Activated B cell treated with CpG ODN at 0.5 μM for 24 hours (primary cell): ENCODE measurements at regions not wholly inside any gene's neighbourhood (a gene's known extent, or its start where the extent isn't known, plus 50 kb on each side); places are given as distances from the start of the nearest gene placed in this dataset.
A peak's percentile ranks its signal among the peaks of the same experiment; 100 is the strongest.

Experiments
- ATAC-seq: fragments of 200-7000 bp; cut with Tn5 transposase; one replicate; pipeline ENCODE4 v1.10.0; 2021; ENCODE audit warnings: low read depth, mild to moderate bottlenecking, moderate library complexity
- CTCF ChIA-PET: fragments of 350-600 bp; sonication (Branson Sonifier 250); formaldehyde crosslinking; loops from one replicate; lab custom pipeline; 2021; ENCODE audit warnings: antibody characterized with exemption; lab: Charles Lee
- POLR2A ChIA-PET: fragments of 350-600 bp; sonication (Branson Sonifier 250); formaldehyde crosslinking; loops from one replicate; lab custom pipeline; 2021; ENCODE audit warnings: antibody characterized with exemption; lab: Charles Lee
- DNase-seq: peaks from one replicate; pipeline ENCODE4 v3.0.0; 2022
- H3K27ac Mint-ChIP-seq: one replicate; pipeline ENCODE4 v1.8.0; 2020; ENCODE audit warnings: mixed read lengths
- H3K27me3 Mint-ChIP-seq: one replicate; pipeline ENCODE4 v1.8.0; 2021; ENCODE audit warnings: mixed read lengths
- H3K36me3 Mint-ChIP-seq: one replicate; pipeline ENCODE4 v1.8.0; 2021; ENCODE audit warnings: low read depth, mixed read lengths
- H3K4me1 Mint-ChIP-seq: one replicate; pipeline ENCODE4 v1.8.0; 2021; ENCODE audit warnings: mixed read lengths
- H3K4me3 Mint-ChIP-seq: one replicate; pipeline ENCODE4 v1.8.0; 2020; ENCODE audit warnings: mild to moderate bottlenecking, mixed read lengths
- H3K9me3 Mint-ChIP-seq: one replicate; pipeline ENCODE4 v1.8.0; 2020; ENCODE audit warnings: mixed read lengths
- intact Hi-C: fragments of 100-400 bp; cut with micrococcal nuclease; formaldehyde crosslinking; loops from one replicate; pipeline ENCODE4 v1.15.1; 2024
- TF ChIP-seq, protein P1 (sequence below): fragments of 200-600 bp; IDR thresholded peaks from one replicate; pipeline ENCODE4 v1.8.0; 2022; ENCODE audit warnings: antibody characterized with exemption, mild to moderate bottlenecking

DNA sequence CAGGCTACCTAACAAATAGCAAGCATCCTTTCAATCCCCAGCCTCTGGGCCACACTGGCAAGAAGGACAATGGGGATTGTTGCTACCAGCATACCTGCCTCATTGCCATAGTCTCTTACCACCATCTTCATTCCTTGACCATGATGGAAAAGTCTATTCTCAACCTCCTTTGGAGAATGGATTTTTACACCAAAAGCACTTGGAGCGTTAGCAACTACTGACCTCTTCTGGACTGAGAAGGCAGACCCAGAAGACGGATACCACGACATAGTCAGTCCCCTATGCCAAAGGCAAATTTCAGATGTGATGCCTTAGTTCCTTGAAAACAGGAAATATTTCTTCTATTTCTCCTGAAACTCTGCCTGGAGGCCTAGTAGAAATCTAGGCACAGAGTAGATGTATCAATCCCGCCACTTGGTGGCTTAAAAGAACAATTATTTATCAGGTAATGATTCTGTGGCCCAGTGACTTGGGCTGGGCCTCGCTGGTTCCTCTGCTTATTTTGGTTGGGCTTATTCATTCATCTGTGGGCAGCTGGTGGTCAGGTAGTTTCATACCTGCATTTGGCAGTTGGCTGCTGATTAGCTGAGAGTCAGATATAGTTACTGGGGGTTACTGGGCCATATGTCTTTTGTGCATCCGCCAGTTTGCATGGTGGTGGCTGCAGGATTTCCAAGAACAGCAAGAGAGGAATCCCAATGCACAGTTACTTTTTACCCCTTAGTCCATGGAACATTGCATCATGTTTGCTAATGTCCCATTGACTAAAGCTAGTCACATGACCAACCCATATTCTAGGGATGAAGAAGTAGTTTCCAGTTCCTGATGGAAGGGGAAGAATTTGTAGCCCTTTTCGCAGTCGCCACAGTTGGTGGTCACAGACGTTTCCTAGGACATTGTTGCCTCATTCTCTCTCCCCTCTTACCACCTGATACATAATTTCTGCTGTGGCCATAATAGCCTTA lies 75.2 kb downstream of the DHCR7 start:
- Mint-ChIP-seq H3K27ac (no peak overlapping the region), H3K27me3 (peaks cover 12% of the 10 kb centered on the region), H3K9me3 (peaks cover 4% of the 10 kb centered on the region), H3K36me3 (no peaks in the 10 kb centered on the region), H3K4me3 (peak overlapping the region; percentile 32), H3K4me1 (peaks cover 70% of the 10 kb centered on the region)
- DNase-seq (no peak), ATAC-seq (no peak)
- CTCF ChIA-PET = interaction anchor here (1.0 kb wide), 1 partner anchor 76 kb away, joined by 3 read pairs; no protein-coding TSS in a partner anchor
- TF ChIP-seq, protein P1, sequence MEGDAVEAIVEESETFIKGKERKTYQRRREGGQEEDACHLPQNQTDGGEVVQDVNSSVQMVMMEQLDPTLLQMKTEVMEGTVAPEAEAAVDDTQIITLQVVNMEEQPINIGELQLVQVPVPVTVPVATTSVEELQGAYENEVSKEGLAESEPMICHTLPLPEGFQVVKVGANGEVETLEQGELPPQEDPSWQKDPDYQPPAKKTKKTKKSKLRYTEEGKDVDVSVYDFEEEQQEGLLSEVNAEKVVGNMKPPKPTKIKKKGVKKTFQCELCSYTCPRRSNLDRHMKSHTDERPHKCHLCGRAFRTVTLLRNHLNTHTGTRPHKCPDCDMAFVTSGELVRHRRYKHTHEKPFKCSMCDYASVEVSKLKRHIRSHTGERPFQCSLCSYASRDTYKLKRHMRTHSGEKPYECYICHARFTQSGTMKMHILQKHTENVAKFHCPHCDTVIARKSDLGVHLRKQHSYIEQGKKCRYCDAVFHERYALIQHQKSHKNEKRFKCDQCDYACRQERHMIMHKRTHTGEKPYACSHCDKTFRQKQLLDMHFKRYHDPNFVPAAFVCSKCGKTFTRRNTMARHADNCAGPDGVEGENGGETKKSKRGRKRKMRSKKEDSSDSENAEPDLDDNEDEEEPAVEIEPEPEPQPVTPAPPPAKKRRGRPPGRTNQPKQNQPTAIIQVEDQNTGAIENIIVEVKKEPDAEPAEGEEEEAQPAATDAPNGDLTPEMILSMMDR = no peak
- POLR2A ChIA-PET = no interaction called here
- intact Hi-C loops = loop anchor here (2.0 kb wide), 1 partner anchor 80 kb away; the partner anchor contains the start of gene NADSYN1

DNA sequence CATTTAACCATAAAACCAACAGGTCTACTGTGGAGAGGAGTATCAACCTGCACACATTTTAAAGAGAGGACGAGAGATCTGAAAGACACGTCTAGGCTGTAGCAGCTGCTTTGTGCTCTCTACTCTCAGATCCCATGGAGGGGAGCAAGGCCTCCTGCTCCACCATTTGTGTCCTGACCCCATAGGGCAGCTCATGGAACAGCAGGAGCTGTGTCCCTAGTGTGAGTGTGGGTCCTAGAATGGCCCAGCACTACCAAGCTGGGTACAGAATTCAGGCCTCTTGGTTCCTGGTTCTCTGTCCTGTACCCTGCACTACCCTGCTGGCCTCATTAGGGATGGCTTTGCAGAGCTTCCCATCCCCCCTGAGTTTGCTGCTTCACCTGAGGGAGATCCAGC lies 76.5 kb downstream of the DHCR7 start:
- H3K36me3 Mint-ChIP-seq = no peaks in the 10 kb centered on the region
- no peak overlapping the region for H3K4me3 Mint-ChIP-seq
- H3K27me3 Mint-ChIP-seq = peaks cover 16% of the 10 kb centered on the region
- H3K4me1 Mint-ChIP-seq = peaks cover 58% of the 10 kb centered on the region
- ATAC-seq = no peak
- no peak overlapping the region for H3K27ac Mint-ChIP-seq
- H3K9me3 Mint-ChIP-seq = peaks cover 4% of the 10 kb centered on the region
- CTCF ChIA-PET = no interaction called here
- no peak for DNase-seq
- intact Hi-C loops = loop anchor here (2.0 kb wide), 1 partner anchor 81 kb away; the partner anchor contains the start of gene NADSYN1
- POLR2A ChIA-PET = no interaction called here
- TF ChIP-seq, protein P1 = no peak

DNA sequence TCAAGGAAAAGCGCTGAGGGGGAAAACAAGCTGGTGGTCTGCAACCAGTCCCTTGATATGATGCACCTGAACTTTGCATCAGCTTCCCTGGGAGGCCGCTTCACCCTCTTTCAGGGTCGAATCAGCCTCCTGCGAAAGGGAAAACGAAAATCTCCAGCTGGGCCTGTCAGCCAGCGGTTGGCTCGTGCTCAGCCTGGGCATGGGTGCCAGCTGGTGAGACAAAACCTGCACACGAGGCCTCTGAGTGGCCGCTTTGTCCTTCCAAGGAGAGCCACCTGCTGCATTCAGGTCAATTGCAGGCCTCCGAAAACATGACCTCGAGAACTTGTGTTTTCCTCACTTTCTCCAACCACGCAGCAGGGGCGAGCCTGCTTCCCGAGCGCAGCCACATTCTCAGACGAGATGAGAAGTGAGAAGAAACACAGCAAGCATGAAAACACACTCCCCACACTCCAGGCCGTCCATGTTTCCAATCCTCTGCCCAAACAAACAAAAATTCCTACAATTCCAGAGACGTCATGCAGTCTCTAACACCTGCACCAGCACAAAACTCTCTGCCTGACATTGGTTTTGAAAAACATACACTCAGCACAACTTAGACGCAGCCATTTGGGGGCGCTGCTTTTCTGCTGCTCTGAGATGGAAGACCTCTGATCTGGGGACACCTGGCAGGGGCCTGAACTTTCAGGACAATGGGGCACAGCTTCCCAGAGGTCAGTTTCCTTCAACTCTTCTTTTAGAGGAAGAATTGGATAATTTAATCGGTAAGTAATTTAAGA lies 77.1 kb downstream of the DHCR7 start:
- POLR2A ChIA-PET = no interaction called here
- H3K36me3 Mint-ChIP-seq = no peaks in the 10 kb centered on the region

DNA sequence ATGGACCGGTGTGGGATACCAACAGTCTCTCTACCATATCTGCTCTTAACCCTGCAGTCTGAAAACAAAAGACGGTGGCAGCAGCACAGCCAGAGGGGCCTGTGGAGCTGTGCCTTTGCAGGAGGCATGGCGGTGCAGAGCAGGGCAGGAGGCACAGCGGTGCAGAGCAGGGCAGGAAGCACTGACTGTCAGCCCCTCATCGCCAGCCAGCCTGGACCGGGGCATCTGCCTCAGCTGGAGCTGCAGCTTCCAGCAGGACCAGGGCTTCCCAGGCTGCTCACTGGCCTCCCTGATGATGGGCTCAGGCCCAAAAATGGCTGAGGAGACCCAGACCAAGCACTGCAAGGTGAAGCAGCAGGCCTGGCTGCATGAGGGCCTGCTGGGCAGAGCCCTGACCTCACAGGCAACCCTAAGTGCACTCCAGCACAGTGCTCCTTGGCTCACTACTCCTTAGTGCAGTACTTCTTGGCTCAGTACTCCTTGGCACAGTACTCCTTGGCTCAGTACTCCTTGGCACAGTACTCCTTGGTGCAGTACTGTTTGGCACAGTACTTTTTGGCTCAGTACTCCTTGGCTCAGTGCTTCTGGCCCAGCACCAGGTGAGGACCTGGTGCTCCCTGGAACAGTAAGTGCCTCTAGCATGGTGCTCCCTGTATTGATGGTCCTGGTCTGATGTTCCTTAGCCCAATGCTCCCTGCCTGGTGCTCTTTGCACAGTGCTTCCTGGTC lies 78.0 kb downstream of the DHCR7 start:
- intact Hi-C loops = no loop called here
- ChIA-PET POLR2A (no interaction called here), CTCF (no interaction called here)
- Mint-ChIP-seq H3K9me3 (peaks cover 2% of the 10 kb centered on the region), H3K27ac (no peak overlapping the region), H3K4me3 (no peak overlapping the region), H3K27me3 (peaks cover 15% of the 10 kb centered on the region), H3K4me1 (peaks cover 48% of the 10 kb centered on the region), H3K36me3 (no peaks in the 10 kb centered on the region)
- TF ChIP-seq, protein P1 = no peak
- no peak for ATAC-seq
- DNase-seq = no peak

More for the DNA sequence above, 77.1 kb downstream of the DHCR7 start:
- H3K27me3 Mint-ChIP-seq = peaks cover 16% of the 10 kb centered on the region
- H3K9me3 Mint-ChIP-seq = peaks cover 3% of the 10 kb centered on the region
- intact Hi-C loops = no loop called here
- no peak overlapping the region for H3K4me3 Mint-ChIP-seq
- DNase-seq = no peak
- TF ChIP-seq, protein P1 = no peak
- H3K27ac Mint-ChIP-seq = peak overlapping the region; percentile 6
- ATAC-seq = no peak
- peaks cover 54% of the 10 kb centered on the region for H3K4me1 Mint-ChIP-seq
- CTCF ChIA-PET = no interaction called here
